ENCODE measurements at regions not wholly inside any gene's neighbourhood (a gene's known extent, or its start where the extent isn't known, plus 50 kb on each side); places are given as distances from the start of the nearest gene placed in this dataset.
"Not testable (repeated sequence)": the region's sequence is repeated elsewhere in the genome, so short reads cannot be mapped to it uniquely, and the experiment has no call there.

DNA sequence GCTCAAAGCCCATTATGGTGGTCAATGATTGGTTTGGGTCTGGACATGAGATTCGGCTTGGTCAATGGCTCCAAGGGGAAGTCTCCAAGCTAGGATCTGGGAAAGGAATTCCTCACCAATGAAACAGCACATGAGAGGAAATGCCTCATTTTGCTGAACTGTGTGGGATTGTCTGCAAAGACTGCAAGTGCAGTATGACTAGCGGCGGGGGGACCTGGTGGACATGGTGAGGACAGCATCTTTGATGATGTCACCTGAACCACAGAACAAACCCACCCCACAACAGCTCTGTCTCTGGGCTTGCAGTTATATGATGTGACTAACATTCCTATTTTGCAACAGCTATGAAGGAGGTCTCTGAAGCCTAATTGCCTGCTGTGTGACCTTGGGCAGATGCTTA, 50.6 kb upstream of the NKD1 start:
- Histone ChIP-seq H3K4me1 (ENCODE audit: control insufficient read depth, insufficient read depth, low read length) (peaks cover 6% of the 10 kb centered on the region), H3K9ac (ENCODE audit: low read length) (no peak overlapping the region), H3K27ac (ENCODE audit: low read depth, low read length) (no peak overlapping the region)

DNA sequence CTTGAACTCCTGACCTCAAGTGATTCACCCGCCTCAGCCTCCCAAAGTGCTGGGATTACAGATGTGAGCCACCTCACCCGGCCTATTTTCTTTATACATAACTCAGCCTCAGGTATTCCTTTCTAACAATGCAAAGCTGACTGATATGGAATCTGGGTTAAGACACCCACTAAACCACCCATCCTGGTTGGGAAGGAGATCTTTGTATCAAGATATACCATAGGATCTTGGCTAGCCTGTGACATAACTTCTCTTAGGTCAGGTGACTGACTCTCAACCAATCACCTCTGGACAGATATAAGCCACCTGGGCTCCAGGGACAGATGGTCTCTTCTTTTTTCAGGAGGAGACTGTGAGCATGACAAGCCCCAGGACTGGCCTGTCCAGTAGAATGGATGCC, 51.2 kb upstream of the NKD1 start:
- H3K36me3 ChIP-seq (ENCODE audit: control insufficient read depth, insufficient read depth, low read length): no peaks in the 10 kb centered on the region
- no peak overlapping the region for H3K4me3 ChIP-seq (ENCODE audit: low read length)
- H3K27me3 ChIP-seq (ENCODE audit: control insufficient read depth, insufficient read depth, low read length): no peaks in the 10 kb centered on the region
- H3K9ac ChIP-seq (ENCODE audit: low read length): no peak overlapping the region
- no peak overlapping the region for H3K27ac ChIP-seq (ENCODE audit: low read depth, low read length)
- peaks cover 6% of the 10 kb centered on the region for H3K4me1 ChIP-seq (ENCODE audit: control insufficient read depth, insufficient read depth, low read length)

More for the DNA sequence above, 50.6 kb upstream of the NKD1 start:
- Histone ChIP-seq H3K36me3 (ENCODE audit: control insufficient read depth, insufficient read depth, low read length) (no peaks in the 10 kb centered on the region), H3K4me3 (ENCODE audit: low read length) (no peak overlapping the region), H3K27me3 (ENCODE audit: control insufficient read depth, insufficient read depth, low read length) (no peaks in the 10 kb centered on the region)

DNA sequence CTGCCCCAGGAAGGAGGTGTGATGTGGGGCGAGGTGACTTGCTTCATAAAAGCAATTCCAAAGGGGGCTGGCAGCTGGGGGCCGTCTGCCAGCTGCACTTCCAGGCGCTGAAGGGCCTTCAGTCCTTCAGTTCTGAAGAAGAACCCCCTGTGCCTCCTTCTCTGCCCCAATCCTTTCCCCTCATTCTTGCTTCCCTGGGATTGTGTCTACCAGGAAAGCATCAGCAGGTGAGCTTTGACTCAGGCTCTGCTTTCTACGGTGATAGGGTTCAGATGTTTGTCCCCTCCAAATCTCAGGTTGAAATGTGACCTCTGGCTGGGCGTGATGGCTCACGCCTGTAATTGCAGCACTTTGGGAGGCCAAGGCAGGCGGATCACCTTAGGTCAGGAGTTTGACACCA, 52.5 kb upstream of the NKD1 start:
- no peak overlapping the region for H3K4me3 ChIP-seq (ENCODE audit: low read length)
- H3K27ac ChIP-seq (ENCODE audit: low read depth, low read length): no peak overlapping the region
- no peaks in the 10 kb centered on the region for H3K36me3 ChIP-seq (ENCODE audit: control insufficient read depth, insufficient read depth, low read length)
- no peaks in the 10 kb centered on the region for H3K27me3 ChIP-seq (ENCODE audit: control insufficient read depth, insufficient read depth, low read length)
- no peak overlapping the region for H3K9ac ChIP-seq (ENCODE audit: low read length)
- peaks cover 6% of the 10 kb centered on the region for H3K4me1 ChIP-seq (ENCODE audit: control insufficient read depth, insufficient read depth, low read length)

GRCh38 chr16:50494501-50495491, 53.4 kb upstream of the NKD1 start:
- Histone ChIP-seq H3K4me3 (ENCODE audit: low read length) (no peak overlapping the region), H3K4me1 (ENCODE audit: control insufficient read depth, insufficient read depth, low read length) (peaks cover 6% of the 10 kb centered on the region), H3K36me3 (ENCODE audit: control insufficient read depth, insufficient read depth, low read length) (no peaks in the 10 kb centered on the region), H3K27me3 (ENCODE audit: control insufficient read depth, insufficient read depth, low read length) (no peaks in the 10 kb centered on the region), H3K9ac (ENCODE audit: low read length) (no peak overlapping the region), H3K27ac (ENCODE audit: low read depth, low read length) (no peak overlapping the region)

DNA sequence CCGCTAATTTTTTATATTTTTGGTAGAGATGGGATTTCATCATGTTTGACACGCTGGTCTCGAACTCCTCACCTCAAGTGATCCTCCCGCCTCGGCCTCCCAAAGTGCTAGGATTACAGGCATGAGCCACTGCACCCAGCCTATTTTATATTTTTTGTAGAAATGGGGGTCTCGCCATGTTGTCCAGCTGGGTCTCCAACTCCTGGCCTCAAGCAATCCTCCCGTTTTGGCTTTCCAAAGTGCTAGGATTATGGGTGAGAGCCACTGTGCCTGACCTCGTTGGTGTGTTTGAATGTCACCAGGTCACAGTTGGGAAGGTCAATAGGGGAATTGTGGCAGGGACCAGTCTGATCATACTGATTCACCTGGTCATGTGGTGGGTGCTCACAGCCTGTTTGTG, 56.7 kb upstream of the NKD1 start:
- Histone ChIP-seq H3K27ac (ENCODE audit: low read depth, low read length) (no peak overlapping the region), H3K4me3 (ENCODE audit: low read length) (no peak overlapping the region), H3K4me1 (ENCODE audit: control insufficient read depth, insufficient read depth, low read length) (no peaks in the 10 kb centered on the region), H3K9ac (ENCODE audit: low read length) (no peak overlapping the region), H3K27me3 (ENCODE audit: control insufficient read depth, insufficient read depth, low read length) (no peaks in the 10 kb centered on the region), H3K36me3 (ENCODE audit: control insufficient read depth, insufficient read depth, low read length) (no peaks in the 10 kb centered on the region)

- Histone ChIP-seq H3K4me3 (ENCODE audit: low read length) (no peak overlapping the region), H3K27ac (ENCODE audit: low read depth, low read length) (no peak overlapping the region), H3K4me1 (ENCODE audit: control insufficient read depth, insufficient read depth, low read length) (no peaks in the 10 kb centered on the region), H3K9ac (ENCODE audit: low read length) (no peak overlapping the region), H3K27me3 (ENCODE audit: control insufficient read depth, insufficient read depth, low read length) (no peaks in the 10 kb centered on the region), H3K36me3 (ENCODE audit: control insufficient read depth, insufficient read depth, low read length) (no peaks in the 10 kb centered on the region)
Measured at GRCh38 chr16:50490828-50491227, 57.4 kb upstream of the NKD1 start.

GRCh38 chr16:50489182-50489581, 59.0 kb upstream of the NKD1 start:
- Histone ChIP-seq H3K27ac (ENCODE audit: low read depth, low read length) (no peak overlapping the region), H3K4me1 (ENCODE audit: control insufficient read depth, insufficient read depth, low read length) (no peaks in the 10 kb centered on the region), H3K27me3 (ENCODE audit: control insufficient read depth, insufficient read depth, low read length) (no peaks in the 10 kb centered on the region), H3K4me3 (ENCODE audit: low read length) (no peak overlapping the region), H3K9ac (ENCODE audit: low read length) (no peak overlapping the region), H3K36me3 (ENCODE audit: control insufficient read depth, insufficient read depth, low read length) (no peaks in the 10 kb centered on the region)

- H3K4me3 ChIP-seq (ENCODE audit: low read length): no peak overlapping the region
- no peaks in the 10 kb centered on the region for H3K4me1 ChIP-seq (ENCODE audit: control insufficient read depth, insufficient read depth, low read length)
- H3K27me3 ChIP-seq (ENCODE audit: control insufficient read depth, insufficient read depth, low read length): no peaks in the 10 kb centered on the region
- H3K9ac ChIP-seq (ENCODE audit: low read length): no peak overlapping the region
- H3K27ac ChIP-seq (ENCODE audit: low read depth, low read length): no peak overlapping the region
- no peaks in the 10 kb centered on the region for H3K36me3 ChIP-seq (ENCODE audit: control insufficient read depth, insufficient read depth, low read length)
Measured at GRCh38 chr16:50487528-50487927, 60.7 kb upstream of the NKD1 start.

GRCh38 chr16:50486162-50486561, 62.0 kb upstream of the NKD1 start:
- H3K9ac ChIP-seq (ENCODE audit: low read length); H3K4me3 ChIP-seq (ENCODE audit: low read length); H3K27me3 ChIP-seq (ENCODE audit: control insufficient read depth, insufficient read depth, low read length); H3K36me3 ChIP-seq (ENCODE audit: control insufficient read depth, insufficient read depth, low read length); H3K4me1 ChIP-seq (ENCODE audit: control insufficient read depth, insufficient read depth, low read length); H3K27ac ChIP-seq (ENCODE audit: low read depth, low read length): not testable (repeated sequence)

DNA sequence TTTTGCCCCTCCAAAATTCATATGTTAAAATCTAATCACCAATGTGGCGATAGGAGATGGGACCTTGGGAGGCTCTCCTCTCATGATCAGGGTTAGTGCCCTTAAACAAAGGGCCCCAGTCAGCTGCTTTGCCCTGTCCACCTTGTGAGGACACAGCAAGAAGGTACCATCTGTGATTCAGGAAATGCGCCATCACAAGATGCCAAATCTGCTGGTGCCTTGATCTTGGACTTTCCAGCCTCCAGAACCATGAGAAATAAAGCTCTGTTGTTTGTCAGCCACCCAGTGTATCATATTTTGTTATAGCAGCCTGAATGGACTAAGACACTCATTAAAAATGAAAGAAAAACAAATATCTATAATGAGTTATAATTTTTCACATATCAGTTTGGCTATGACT, 63.0 kb upstream of the NKD1 start:
- Histone ChIP-seq H3K4me3 (ENCODE audit: low read length) (no peak overlapping the region), H3K4me1 (ENCODE audit: control insufficient read depth, insufficient read depth, low read length) (no peaks in the 10 kb centered on the region), H3K27me3 (ENCODE audit: control insufficient read depth, insufficient read depth, low read length) (no peaks in the 10 kb centered on the region), H3K36me3 (ENCODE audit: control insufficient read depth, insufficient read depth, low read length) (no peaks in the 10 kb centered on the region), H3K27ac (ENCODE audit: low read depth, low read length) (no peak overlapping the region), H3K9ac (ENCODE audit: low read length) (no peak overlapping the region)

- Histone ChIP-seq H3K27me3 (ENCODE audit: control insufficient read depth, insufficient read depth, low read length) (no peaks in the 10 kb centered on the region), H3K36me3 (ENCODE audit: control insufficient read depth, insufficient read depth, low read length) (no peaks in the 10 kb centered on the region), H3K27ac (ENCODE audit: low read depth, low read length) (no peak overlapping the region), H3K4me3 (ENCODE audit: low read length) (no peak overlapping the region), H3K9ac (ENCODE audit: low read length) (no peak overlapping the region), H3K4me1 (ENCODE audit: control insufficient read depth, insufficient read depth, low read length) (no peaks in the 10 kb centered on the region)
Measured at GRCh38 chr16:50482271-50482670, 65.9 kb upstream of the NKD1 start.

- no peaks in the 10 kb centered on the region for H3K36me3 ChIP-seq (ENCODE audit: control insufficient read depth, insufficient read depth, low read length)
- H3K9ac ChIP-seq (ENCODE audit: low read length): no peak overlapping the region
- H3K4me1 ChIP-seq (ENCODE audit: control insufficient read depth, insufficient read depth, low read length): no peaks in the 10 kb centered on the region
- H3K27me3 ChIP-seq (ENCODE audit: control insufficient read depth, insufficient read depth, low read length): no peaks in the 10 kb centered on the region
- H3K27ac ChIP-seq (ENCODE audit: low read depth, low read length): no peak overlapping the region
- H3K4me3 ChIP-seq (ENCODE audit: low read length): no peak overlapping the region
Measured at GRCh38 chr16:50480206-50480605, 68.0 kb upstream of the NKD1 start.

DNA sequence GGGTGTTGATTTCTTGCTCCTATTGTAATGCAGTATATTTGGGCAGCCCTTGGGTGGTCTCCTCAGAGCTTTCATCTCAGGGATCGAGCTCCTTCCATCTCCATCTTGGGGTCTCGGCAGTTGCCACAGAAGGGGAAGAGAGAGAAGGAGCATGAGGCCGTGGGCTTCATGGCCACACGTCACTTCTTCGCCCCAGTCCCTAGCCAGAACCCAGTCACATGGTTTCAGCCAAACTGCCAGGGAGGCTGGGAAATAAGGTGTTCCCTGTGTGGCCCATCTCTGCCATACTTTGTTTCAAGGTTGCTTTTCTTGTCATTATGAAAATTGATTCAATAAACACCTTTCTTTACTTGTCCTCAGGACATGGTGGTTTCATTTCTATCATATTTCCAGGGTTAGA, 68.4 kb upstream of the NKD1 start:
- Histone ChIP-seq H3K9ac (ENCODE audit: low read length) (no peak overlapping the region), H3K4me3 (ENCODE audit: low read length) (no peak overlapping the region), H3K4me1 (ENCODE audit: control insufficient read depth, insufficient read depth, low read length) (no peaks in the 10 kb centered on the region), H3K27ac (ENCODE audit: low read depth, low read length) (no peak overlapping the region), H3K27me3 (ENCODE audit: control insufficient read depth, insufficient read depth, low read length) (no peaks in the 10 kb centered on the region), H3K36me3 (ENCODE audit: control insufficient read depth, insufficient read depth, low read length) (no peaks in the 10 kb centered on the region)

Measured in rectal smooth muscle tissue (tissue), 1 donor.